Sigmoid colon (tissue), 6 donors: ENCODE measurements at regions not wholly inside any gene's neighbourhood (a gene's known extent, or its start where the extent isn't known, plus 50 kb on each side); places are given as distances from the start of the nearest gene placed in this dataset.

Source experiments
- DNase-seq: peaks from one replicate; pipeline ENCODE4 v3.0.0-alpha.2; 2019
- H3K27ac ChIP-seq, 4 donors: fragments of 200-600 bp; sonication (generic); one replicate each; pipeline ENCODE4 v1.5.1; 2016 to 2019; ENCODE audit warnings: mild to moderate bottlenecking in 1 of 4
- H3K27me3 ChIP-seq, 3 donors: fragments of 200-600 bp; sonication (generic); one replicate each; pipeline ENCODE4 v1.5.1; 2019; ENCODE audit warnings: mild to moderate bottlenecking in 1 of 3
- H3K36me3 ChIP-seq, 4 donors: fragments of 200-600 bp; sonication (generic); one replicate each; pipeline ENCODE4 v1.5.1; 2016 to 2019
- H3K4me1 ChIP-seq, 4 donors: fragments of 200-600 bp; sonication (generic); one replicate each; pipeline ENCODE4 v1.5.1; 2017 to 2019
- H3K4me3 ChIP-seq, 4 donors: fragments of 200-600 bp; sonication (generic); one replicate each; pipeline ENCODE4 v1.5.1; 2017 to 2019; ENCODE audit warnings: mild to moderate bottlenecking in 2 of 4, moderate library complexity in 1 of 4
- H3K9me3 ChIP-seq, 4 donors: fragments of 200-600 bp in 3 of 4; sonication (generic) in 3 of 4; one replicate each; pipeline versions ENCODE4 v1.5.1 to v1.6.1; 2013 to 2019
- EP300 ChIP-seq, 4 donors: sonication (generic); formaldehyde crosslinking; IDR thresholded peaks; one replicate each; pipeline ENCODE4 v1.6.1; 2017; ENCODE audit warnings: antibody characterized with exemption in 4 of 4
- POLR2A ChIP-seq, 2 donors: fragments of 450-650 bp; IDR thresholded peaks; one replicate each; pipeline ENCODE4 v1.6.1; 2016; ENCODE audit warnings: antibody characterized with exemption in 2 of 2, mild to moderate bottlenecking in 2 of 2, moderate library complexity in 2 of 2
- POLR2AphosphoS5 ChIP-seq, 4 donors: sonication (generic); formaldehyde crosslinking; IDR thresholded peaks; one replicate each; pipeline ENCODE4 v1.6.1; 2017; ENCODE audit warnings: antibody characterized with exemption in 4 of 4
- WGBS, 2 donors: extraction: QIAGEN DNeasy Blood & Tissue Kit; methylation state at CpG; one replicate each; pipeline ENCODE4 v1.1.7; 2013; 5-methylcytosine and 5-hydroxymethylcytosine counted together
- intact Hi-C: fragments of 100-400 bp; cut with DNase I; formaldehyde crosslinking; loops from one replicate; pipeline ENCODE4 v1.15.1; 2023
- TF ChIP-seq, protein P1 (sequence below), 4 experiments: fragments of 450-650 bp in 3 of 4; fragments of 200-600 bp in 1 of 4; IDR thresholded peaks; one replicate each; pipeline ENCODE4 v1.5.1; 2016 to 2019; ENCODE audit warnings: antibody characterized with exemption in 4 of 4, mild to moderate bottlenecking in 3 of 4, moderate library complexity in 2 of 4
- donor health status: healthy with polysubstance abuse.
- donor health status: healthy.

- Histone ChIP-seq H3K9me3 (no peaks in the 10 kb centered on the region), H3K4me3 (no peak overlapping the region), H3K27me3 (no peaks in the 10 kb centered on the region), H3K27ac (no peak overlapping the region), H3K4me1 (no peaks in the 10 kb centered on the region), H3K36me3 (no peaks in the 10 kb centered on the region)
- DNase-seq: no peak
- 83 to 91% methylated on average over 1 of the region's 1 CpG for WGBS, 2 donors
- TF ChIP-seq POLR2AphosphoS5 (IDR thresholded peaks at IDR 0.05): no peak
- no peak for TF ChIP-seq POLR2A (IDR thresholded peaks at IDR 0.05)
- TF ChIP-seq, protein P1, sequence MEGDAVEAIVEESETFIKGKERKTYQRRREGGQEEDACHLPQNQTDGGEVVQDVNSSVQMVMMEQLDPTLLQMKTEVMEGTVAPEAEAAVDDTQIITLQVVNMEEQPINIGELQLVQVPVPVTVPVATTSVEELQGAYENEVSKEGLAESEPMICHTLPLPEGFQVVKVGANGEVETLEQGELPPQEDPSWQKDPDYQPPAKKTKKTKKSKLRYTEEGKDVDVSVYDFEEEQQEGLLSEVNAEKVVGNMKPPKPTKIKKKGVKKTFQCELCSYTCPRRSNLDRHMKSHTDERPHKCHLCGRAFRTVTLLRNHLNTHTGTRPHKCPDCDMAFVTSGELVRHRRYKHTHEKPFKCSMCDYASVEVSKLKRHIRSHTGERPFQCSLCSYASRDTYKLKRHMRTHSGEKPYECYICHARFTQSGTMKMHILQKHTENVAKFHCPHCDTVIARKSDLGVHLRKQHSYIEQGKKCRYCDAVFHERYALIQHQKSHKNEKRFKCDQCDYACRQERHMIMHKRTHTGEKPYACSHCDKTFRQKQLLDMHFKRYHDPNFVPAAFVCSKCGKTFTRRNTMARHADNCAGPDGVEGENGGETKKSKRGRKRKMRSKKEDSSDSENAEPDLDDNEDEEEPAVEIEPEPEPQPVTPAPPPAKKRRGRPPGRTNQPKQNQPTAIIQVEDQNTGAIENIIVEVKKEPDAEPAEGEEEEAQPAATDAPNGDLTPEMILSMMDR (IDR thresholded peaks at IDR 0.05): no peak
- TF ChIP-seq EP300 (IDR thresholded peaks at IDR 0.05): no peak
- intact Hi-C loops: no loop called here
Observed at GRCh38 chr13:65733110-65733509, 1497.0 kb downstream of the PCDH9 start.

DNA sequence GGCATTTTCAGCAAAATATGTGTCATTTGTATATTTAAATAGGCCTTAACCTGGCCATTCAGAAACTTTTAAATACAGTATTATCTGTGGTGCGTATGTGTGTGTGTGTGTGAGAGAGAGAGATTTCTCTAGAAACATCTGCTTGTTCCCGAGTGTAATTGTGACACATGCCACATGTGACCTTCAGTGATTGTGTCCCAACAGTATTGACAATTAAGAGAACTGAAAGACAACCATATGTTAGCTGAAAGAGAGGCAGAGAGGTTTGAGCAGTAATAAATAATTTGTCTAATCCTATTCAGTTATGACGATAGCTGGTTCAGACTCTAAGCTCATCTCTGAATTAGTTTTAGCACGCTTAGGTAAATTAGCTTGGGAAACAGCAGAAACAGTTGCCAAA, 1503.1 kb downstream of the PCDH9 start:
- DNase-seq: no peak
- Histone ChIP-seq H3K36me3 (no peaks in the 10 kb centered on the region), H3K27me3 (no peaks in the 10 kb centered on the region), H3K9me3 (no peaks in the 10 kb centered on the region), H3K4me1 (no peaks in the 10 kb centered on the region), H3K27ac (no peak overlapping the region), H3K4me3 (no peak overlapping the region)
- intact Hi-C loops: no loop called here
- 82 to 92% methylated on average over 4 of the region's 4 CpGs for WGBS, 2 donors
- TF ChIP-seq, protein P1 (IDR thresholded peaks at IDR 0.05): no peak
- TF ChIP-seq POLR2A (IDR thresholded peaks at IDR 0.05) (no peak), POLR2AphosphoS5 (IDR thresholded peaks at IDR 0.05) (no peak), EP300 (IDR thresholded peaks at IDR 0.05) (no peak)

DNA sequence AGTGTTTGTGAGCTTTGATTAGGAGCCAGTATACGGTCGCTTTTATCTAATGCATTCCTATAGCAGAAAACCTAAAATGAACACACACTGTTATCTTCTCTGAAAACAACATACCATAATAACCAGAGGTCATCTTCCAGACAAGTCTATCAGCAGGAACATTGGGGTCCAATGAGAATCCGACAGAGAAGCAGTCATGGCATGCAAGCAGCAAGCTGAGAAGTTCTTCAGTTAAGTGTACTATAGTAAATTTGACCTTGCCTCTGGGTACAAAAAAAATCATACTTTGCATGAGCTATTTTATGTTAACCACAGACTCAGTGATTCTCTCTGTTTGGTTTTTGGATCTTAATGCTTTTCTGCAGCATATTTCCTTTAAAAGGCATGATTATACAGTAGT, 1505.1 kb downstream of the PCDH9 start:
- no peak overlapping the region for H3K4me3 ChIP-seq
- intact Hi-C loops: no loop called here
- no peaks in the 10 kb centered on the region for H3K9me3 ChIP-seq
- no peaks in the 10 kb centered on the region for H3K4me1 ChIP-seq
- TF ChIP-seq, protein P1 (IDR thresholded peaks at IDR 0.05): no peak
- TF ChIP-seq EP300 (IDR thresholded peaks at IDR 0.05) (no peak), POLR2AphosphoS5 (IDR thresholded peaks at IDR 0.05) (no peak), POLR2A (IDR thresholded peaks at IDR 0.05) (no peak)
- DNase-seq: no peak
- no peak overlapping the region for H3K27ac ChIP-seq
- no peaks in the 10 kb centered on the region for H3K27me3 ChIP-seq
- no peaks in the 10 kb centered on the region for H3K36me3 ChIP-seq
- 78 to 82% methylated on average over 3 of the region's 3 CpGs for WGBS, 2 donors

GRCh38 chr13:65724226-65724625, 1505.9 kb downstream of the PCDH9 start:
- intact Hi-C loops: no loop called here
- TF ChIP-seq POLR2A (IDR thresholded peaks at IDR 0.05) (no peak), EP300 (IDR thresholded peaks at IDR 0.05) (no peak), POLR2AphosphoS5 (IDR thresholded peaks at IDR 0.05) (no peak)
- TF ChIP-seq, protein P1 (IDR thresholded peaks at IDR 0.05): no peak
- Histone ChIP-seq H3K4me3 (no peak overlapping the region), H3K4me1 (no peaks in the 10 kb centered on the region), H3K27ac (no peak overlapping the region), H3K36me3 (no peaks in the 10 kb centered on the region), H3K27me3 (no peaks in the 10 kb centered on the region), H3K9me3 (no peaks in the 10 kb centered on the region)
- 77 to 83% methylated on average over 4 of the region's 4 CpGs for WGBS, 2 donors
- DNase-seq: no peak

DNA sequence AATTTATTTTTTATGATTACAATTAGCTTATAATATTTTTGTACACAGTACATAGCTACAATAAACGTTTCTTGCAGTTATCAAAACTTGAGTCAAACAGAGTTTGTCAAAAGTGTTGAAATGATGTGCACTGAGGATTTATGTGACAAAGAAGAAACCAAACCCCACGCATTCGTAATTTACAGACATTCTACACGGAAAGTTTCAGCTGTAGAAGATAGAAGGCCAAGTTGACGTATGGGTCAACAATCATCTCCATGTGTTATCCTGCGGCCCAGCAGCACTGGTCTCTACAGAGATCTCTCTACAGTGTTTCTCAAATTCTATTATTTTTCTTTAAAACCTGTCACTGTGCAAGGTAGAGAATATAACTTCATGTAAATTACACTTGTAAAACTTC, 1507.6 kb downstream of the PCDH9 start:
- H3K4me1 ChIP-seq: no peaks in the 10 kb centered on the region
- H3K9me3 ChIP-seq: no peaks in the 10 kb centered on the region
- no peak for DNase-seq
- intact Hi-C loops: no loop called here
- 84 to 87% methylated on average over 6 of the region's 6 CpGs for WGBS, 2 donors
- no peaks in the 10 kb centered on the region for H3K36me3 ChIP-seq
- no peak overlapping the region for H3K27ac ChIP-seq
- no peaks in the 10 kb centered on the region for H3K27me3 ChIP-seq
- TF ChIP-seq POLR2A (IDR thresholded peaks at IDR 0.05): no peak
- no peak for TF ChIP-seq POLR2AphosphoS5 (IDR thresholded peaks at IDR 0.05)
- no peak for TF ChIP-seq EP300 (IDR thresholded peaks at IDR 0.05)
- TF ChIP-seq, protein P1 (IDR thresholded peaks at IDR 0.05): no peak
- H3K4me3 ChIP-seq: no peak overlapping the region
